ENCODE measurements at regions not wholly inside any gene's neighbourhood (a gene's known extent, or its start where the extent isn't known, plus 50 kb on each side); places are given as distances from the start of the nearest gene placed in this dataset.

- Histone ChIP-seq H2AFZ (ENCODE audit: low read length) (no peak overlapping the region), H4K20me1 (ENCODE audit: control insufficient read depth, extremely low read depth, insufficient read depth, low read length) (no peaks in the 10 kb centered on the region), H3K4me2 (ENCODE audit: extremely low read depth, insufficient read depth, low read length) (no peak overlapping the region), H3K9me3 (ENCODE audit: control insufficient read depth, insufficient read depth, low read depth, low read length) (no peaks in the 10 kb centered on the region), H3K27ac (ENCODE audit: insufficient read depth, low read length) (no peak overlapping the region), H3K36me3 (ENCODE audit: control insufficient read depth, insufficient read depth, low read length) (no peaks in the 10 kb centered on the region), H3K9ac (ENCODE audit: insufficient read depth, low read length) (no peak overlapping the region), H3K79me2 (ENCODE audit: control insufficient read depth, insufficient read depth, low read length) (no peaks in the 10 kb centered on the region), H3K4me1 (ENCODE audit: control insufficient read depth, extremely low read depth, insufficient read depth, low read length) (no peaks in the 10 kb centered on the region), H3K27me3 (ENCODE audit: control insufficient read depth, insufficient read depth, low read length) (peaks cover 3% of the 10 kb centered on the region), H3K4me3 (replicated peaks in 1 of 4; ENCODE audit: control extremely low read depth in 1 of 4, insufficient read depth in 1 of 4, low read depth in 3 of 4, low read length in 4 of 4) (no peak overlapping the region)
- TF ChIP-seq CTCF (conservative IDR thresholded peaks at IDR 0.05 in 1 of 2, IDR thresholded peaks at IDR 0.05 in 1 of 2; ENCODE audit: low read depth in 1 of 2, low read length in 2 of 2) (no peak), EZH2 (IDR thresholded peaks at IDR 0.05; ENCODE audit: low read length, missing control alignments) (no peak)
- DNase-seq (ENCODE audit: low read depth in 2 of 2), result no peak
Observed at GRCh38 chr18:56511996-56512395, 126.4 kb downstream of the TXNL1 start.

- no peak overlapping the region for H3K27ac ChIP-seq (ENCODE audit: insufficient read depth, low read length)
- H3K27me3 ChIP-seq (ENCODE audit: control insufficient read depth, insufficient read depth, low read length), result peaks cover 3% of the 10 kb centered on the region
- no peaks in the 10 kb centered on the region for H3K79me2 ChIP-seq (ENCODE audit: control insufficient read depth, insufficient read depth, low read length)
- no peak overlapping the region for H3K9ac ChIP-seq (ENCODE audit: insufficient read depth, low read length)
- no peak for DNase-seq (ENCODE audit: low read depth in 2 of 2)
- TF ChIP-seq EZH2 (IDR thresholded peaks at IDR 0.05; ENCODE audit: low read length, missing control alignments) (no peak), CTCF (conservative IDR thresholded peaks at IDR 0.05 in 1 of 2, IDR thresholded peaks at IDR 0.05 in 1 of 2; ENCODE audit: low read depth in 1 of 2, low read length in 2 of 2) (no peak)
- no peaks in the 10 kb centered on the region for H4K20me1 ChIP-seq (ENCODE audit: control insufficient read depth, extremely low read depth, insufficient read depth, low read length)
- no peak overlapping the region for H3K4me2 ChIP-seq (ENCODE audit: extremely low read depth, insufficient read depth, low read length)
- no peaks in the 10 kb centered on the region for H3K4me1 ChIP-seq (ENCODE audit: control insufficient read depth, extremely low read depth, insufficient read depth, low read length)
- no peaks in the 10 kb centered on the region for H3K9me3 ChIP-seq (ENCODE audit: control insufficient read depth, insufficient read depth, low read depth, low read length)
- H3K36me3 ChIP-seq (ENCODE audit: control insufficient read depth, insufficient read depth, low read length), result no peaks in the 10 kb centered on the region
- no peak overlapping the region for H3K4me3 ChIP-seq (replicated peaks in 1 of 4; ENCODE audit: control extremely low read depth in 1 of 4, insufficient read depth in 1 of 4, low read depth in 3 of 4, low read length in 4 of 4)
- H2AFZ ChIP-seq (ENCODE audit: low read length), result no peak overlapping the region
Observed at GRCh38 chr18:56510108-56510507, 128.3 kb downstream of the TXNL1 start.

DNA sequence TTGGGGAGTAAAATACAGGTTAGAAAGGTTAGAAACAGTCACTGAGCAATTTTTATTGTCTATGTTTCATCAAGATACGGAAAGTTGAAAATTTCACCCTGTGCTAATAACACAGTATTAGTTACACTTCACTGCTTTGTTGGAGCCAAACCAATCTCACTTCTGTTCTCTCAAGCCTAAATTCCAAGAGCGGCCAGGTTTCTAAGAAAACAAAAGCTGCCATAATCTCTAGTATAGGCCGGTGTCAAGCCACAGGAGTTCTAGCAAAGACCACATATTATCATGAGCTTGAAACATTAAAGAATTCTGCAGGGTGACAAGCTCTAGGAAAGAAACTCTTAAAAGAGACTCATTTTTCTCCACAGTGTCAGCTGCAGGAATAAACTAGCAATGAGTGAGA is 128.7 kb downstream of the TXNL1 start:
- no peak for TF ChIP-seq EZH2 (IDR thresholded peaks at IDR 0.05; ENCODE audit: low read length, missing control alignments)
- no peak for TF ChIP-seq CTCF (conservative IDR thresholded peaks at IDR 0.05 in 1 of 2, IDR thresholded peaks at IDR 0.05 in 1 of 2; ENCODE audit: low read depth in 1 of 2, low read length in 2 of 2)
- H3K27ac ChIP-seq (ENCODE audit: insufficient read depth, low read length), result no peak overlapping the region
- no peak overlapping the region for H3K4me3 ChIP-seq (replicated peaks in 1 of 4; ENCODE audit: control extremely low read depth in 1 of 4, insufficient read depth in 1 of 4, low read depth in 3 of 4, low read length in 4 of 4)
- H3K27me3 ChIP-seq (ENCODE audit: control insufficient read depth, insufficient read depth, low read length), result peaks cover 3% of the 10 kb centered on the region
- no peak overlapping the region for H3K9ac ChIP-seq (ENCODE audit: insufficient read depth, low read length)
- H2AFZ ChIP-seq (ENCODE audit: low read length), result no peak overlapping the region
- H3K36me3 ChIP-seq (ENCODE audit: control insufficient read depth, insufficient read depth, low read length), result no peaks in the 10 kb centered on the region
- no peaks in the 10 kb centered on the region for H4K20me1 ChIP-seq (ENCODE audit: control insufficient read depth, extremely low read depth, insufficient read depth, low read length)
- H3K9me3 ChIP-seq (ENCODE audit: control insufficient read depth, insufficient read depth, low read depth, low read length), result no peaks in the 10 kb centered on the region
- H3K79me2 ChIP-seq (ENCODE audit: control insufficient read depth, insufficient read depth, low read length), result no peaks in the 10 kb centered on the region
- no peaks in the 10 kb centered on the region for H3K4me1 ChIP-seq (ENCODE audit: control insufficient read depth, extremely low read depth, insufficient read depth, low read length)
- H3K4me2 ChIP-seq (ENCODE audit: extremely low read depth, insufficient read depth, low read length), result no peak overlapping the region
- DNase-seq (ENCODE audit: low read depth in 2 of 2), result peak in 1 of 2 donors; percentile 80

Data from fibroblast of lung (primary cell).